Neural progenitor cell (in vitro differentiated cells): ENCODE measurements at regions not wholly inside any gene's neighbourhood (a gene's known extent, or its start where the extent isn't known, plus 50 kb on each side); places are given as distances from the start of the nearest gene placed in this dataset.

Experiments
- DNase-seq: peaks from one replicate; pipeline ENCODE4 v3.0.0-alpha.2; 2016; ENCODE audit warnings: low spot score
- H2AFZ ChIP-seq: fragments of 200-600 bp; sonication (generic); replicated peaks from 2 replicates; pipeline ENCODE4 v1.6.1; 2016; ENCODE audit warnings: antibody characterized with exemption
- H3F3A ChIP-seq: fragments of 200-600 bp; sonication (generic); 2 replicates; pipeline ENCODE4 v1.6.1; 2016; ENCODE audit warnings: antibody characterized with exemption, low read depth
- H3K27ac ChIP-seq: fragments of 200-600 bp; sonication (generic); 2 replicates; pipeline ENCODE4 v1.5.1; 2016; ENCODE audit warnings: mild to moderate bottlenecking
- H3K27me3 ChIP-seq: fragments of 200-600 bp; sonication (generic); 2 replicates; pipeline ENCODE4 v1.6.1; 2016; ENCODE audit warnings: mild to moderate bottlenecking, moderate library complexity
- H3K36me3 ChIP-seq: fragments of 200-600 bp; sonication (generic); 2 replicates; pipeline ENCODE4 v1.5.1; 2016
- H3K4me1 ChIP-seq: fragments of 200-600 bp; sonication (generic); 2 replicates; pipeline ENCODE4 v1.6.1; 2016; ENCODE audit warnings: mixed run types
- H3K4me2 ChIP-seq: fragments of 200-600 bp; sonication (generic); 2 replicates; pipeline ENCODE4 v1.6.1; 2016
- H3K4me3 ChIP-seq: fragments of 200-600 bp; sonication (generic); 2 replicates; pipeline ENCODE4 v1.5.1; 2016
- H3K79me2 ChIP-seq: fragments of 200-600 bp; sonication (generic); 2 replicates; pipeline ENCODE4 v1.6.1; 2016; ENCODE audit warnings: low read depth
- H3K9ac ChIP-seq: fragments of 200-600 bp; sonication (generic); 2 replicates; pipeline ENCODE4 v1.6.1; 2016
- H3K9me3 ChIP-seq: fragments of 200-600 bp; sonication (generic); 2 replicates; pipeline ENCODE4 v1.5.1; 2016; ENCODE audit warnings: low read depth
- H4K20me1 ChIP-seq: fragments of 200-600 bp; sonication (generic); 2 replicates; pipeline ENCODE4 v1.6.1; 2016; ENCODE audit warnings: low read depth
- H3K27ac Mint-ChIP-seq: 3 replicates; pipeline ENCODE4 v1.8.0; 2021; ENCODE audit warnings: mixed read lengths
- H3K27me3 Mint-ChIP-seq: 2 replicates; pipeline ENCODE4 v1.8.0; 2022; ENCODE audit warnings: low read depth, mild to moderate bottlenecking, inconsistent platforms, moderate library complexity, mixed read lengths; ENCODE audit not compliant: insufficient read depth
- H3K36me3 Mint-ChIP-seq: 3 replicates; pipeline ENCODE4 v1.8.0; 2021; ENCODE audit warnings: mixed read lengths
- H3K4me1 Mint-ChIP-seq: 3 replicates; pipeline ENCODE4 v1.8.0; 2021; ENCODE audit warnings: mixed read lengths
- H3K4me3 Mint-ChIP-seq: 3 replicates; pipeline ENCODE4 v1.8.0; 2021; ENCODE audit warnings: mild to moderate bottlenecking, moderate library complexity, mixed read lengths
- H3K9me3 Mint-ChIP-seq: 3 replicates; pipeline ENCODE4 v1.8.0; 2020; ENCODE audit warnings: mixed read lengths
- CTCF ChIP-seq: fragments of 200-600 bp; sonication (generic); IDR thresholded peaks from 2 replicates; pipeline ENCODE4 v1.5.1; 2017; ENCODE audit warnings: antibody characterized with exemption, mild to moderate bottlenecking
- EZH2 ChIP-seq: fragments of 200-600 bp; sonication (generic); IDR thresholded peaks from 2 replicates; pipeline ENCODE4 v1.6.1; 2017; ENCODE audit warnings: antibody characterized with exemption, mild to moderate bottlenecking, moderate library complexity
- EZH2phosphoT487 ChIP-seq: fragments of 200-600 bp; sonication (generic); IDR thresholded peaks from 2 replicates; pipeline ENCODE4 v1.6.1; 2017; ENCODE audit warnings: antibody characterized with exemption

- Histone ChIP-seq H3K36me3 (no peaks in the 10 kb centered on the region), H3K27me3 (no peaks in the 10 kb centered on the region), H4K20me1 (no peaks in the 10 kb centered on the region), H3K4me3 (no peak overlapping the region), H2AFZ (no peak overlapping the region), H3K9ac (no peak overlapping the region), H3K79me2 (no peaks in the 10 kb centered on the region), H3K4me2 (no peak overlapping the region), H3K4me1 (no peaks in the 10 kb centered on the region), H3F3A (no peaks in the 10 kb centered on the region), H3K9me3 (no peaks in the 10 kb centered on the region), H3K27ac (no peak overlapping the region)
- TF ChIP-seq EZH2phosphoT487: no peak
- TF ChIP-seq CTCF: no peak
- no peak for TF ChIP-seq EZH2
- H3K4me1 Mint-ChIP-seq: no peaks in the 10 kb centered on the region
- H3K4me3 Mint-ChIP-seq: no peak overlapping the region
- no peak for DNase-seq
- H3K9me3 Mint-ChIP-seq: no peaks in the 10 kb centered on the region
- no peak overlapping the region for H3K27ac Mint-ChIP-seq
- no peaks in the 10 kb centered on the region for H3K36me3 Mint-ChIP-seq
- H3K27me3 Mint-ChIP-seq: peaks cover 2% of the 10 kb centered on the region
Observed at GRCh38 chrX:22395372-22395771, 122.7 kb downstream of the CBLL2 start.

- H3K4me3 Mint-ChIP-seq: no peak overlapping the region
Observed at GRCh38 chrX:22396408-22396807, 123.7 kb downstream of the CBLL2 start.

GRCh38 chrX:22397566-22397965, 124.9 kb downstream of the CBLL2 start:
- DNase-seq: no peak
- Histone ChIP-seq H3K4me1 (no peaks in the 10 kb centered on the region), H3K4me2 (no peak overlapping the region), H4K20me1 (no peaks in the 10 kb centered on the region), H3K79me2 (no peaks in the 10 kb centered on the region), H3K9ac (no peak overlapping the region), H3K27me3 (no peaks in the 10 kb centered on the region), H3K9me3 (peaks cover under 1% of the 10 kb centered on the region), H3K36me3 (no peaks in the 10 kb centered on the region), H3K27ac (no peak overlapping the region), H2AFZ (no peak overlapping the region), H3F3A (no peaks in the 10 kb centered on the region), H3K4me3 (no peak overlapping the region)
- TF ChIP-seq EZH2phosphoT487 (no peak), EZH2 (no peak), CTCF (no peak)
- no peaks in the 10 kb centered on the region for H3K36me3 Mint-ChIP-seq
- no peak overlapping the region for H3K4me3 Mint-ChIP-seq
- H3K9me3 Mint-ChIP-seq: peaks cover 3% of the 10 kb centered on the region
- H3K27me3 Mint-ChIP-seq: peaks cover 2% of the 10 kb centered on the region
- no peaks in the 10 kb centered on the region for H3K4me1 Mint-ChIP-seq
- no peak overlapping the region for H3K27ac Mint-ChIP-seq

More at GRCh38 chrX:22396408-22396807, 123.7 kb downstream of the CBLL2 start:
- Histone ChIP-seq H2AFZ (no peak overlapping the region), H3K27me3 (no peaks in the 10 kb centered on the region), H3F3A (no peaks in the 10 kb centered on the region), H3K9me3 (no peaks in the 10 kb centered on the region), H3K27ac (no peak overlapping the region), H3K36me3 (no peaks in the 10 kb centered on the region), H3K79me2 (no peaks in the 10 kb centered on the region), H4K20me1 (no peaks in the 10 kb centered on the region), H3K4me2 (no peak overlapping the region), H3K4me1 (no peaks in the 10 kb centered on the region), H3K4me3 (no peak overlapping the region), H3K9ac (no peak overlapping the region)
- no peak overlapping the region for H3K27ac Mint-ChIP-seq
- no peaks in the 10 kb centered on the region for H3K4me1 Mint-ChIP-seq
- H3K27me3 Mint-ChIP-seq: peaks cover 2% of the 10 kb centered on the region
- H3K9me3 Mint-ChIP-seq: no peaks in the 10 kb centered on the region
- no peak for DNase-seq
- no peaks in the 10 kb centered on the region for H3K36me3 Mint-ChIP-seq
- no peak for TF ChIP-seq EZH2
- TF ChIP-seq EZH2phosphoT487: no peak
- no peak for TF ChIP-seq CTCF
